ENCODE measurements at regions not wholly inside any gene's neighbourhood (a gene's known extent, or its start where the extent isn't known, plus 50 kb on each side); places are given as distances from the start of the nearest gene placed in this dataset.
"Not testable (repeated sequence)": the region's sequence is repeated elsewhere in the genome, so short reads cannot be mapped to it uniquely, and the experiment has no call there.

DNA sequence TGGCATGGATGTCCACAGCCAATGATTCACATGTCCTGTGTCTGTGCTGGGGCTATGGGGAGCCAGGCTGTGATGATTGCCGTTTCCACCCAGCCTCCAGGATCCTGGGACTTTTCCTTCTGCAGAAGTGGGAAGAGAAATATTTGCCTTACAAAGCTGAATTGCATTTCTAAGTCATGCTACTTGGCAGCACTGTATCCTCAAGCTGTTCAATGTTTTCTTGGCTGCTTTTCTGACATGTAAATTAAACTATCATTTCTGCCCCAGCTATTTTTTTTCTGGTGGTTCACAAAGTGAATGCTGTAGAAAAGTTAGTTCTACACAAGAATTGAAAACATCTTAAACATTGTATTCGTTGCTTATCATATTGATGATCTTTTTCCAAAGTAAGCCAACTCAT, 51.9 kb upstream of the TCERG1L start:
- Mint-ChIP-seq H3K9me3 (ENCODE audit: low read depth, unreplicated experiment) (peaks cover 8% of the 10 kb centered on the region), H3K27ac (ENCODE audit: unreplicated experiment) (no peak overlapping the region), H3K27me3 (ENCODE audit: unreplicated experiment) (no peaks in the 10 kb centered on the region), H3K4me1 (ENCODE audit: low read depth, unreplicated experiment) (no peaks in the 10 kb centered on the region), H3K4me3 (ENCODE audit: low read depth, unreplicated experiment) (no peak overlapping the region), H3K36me3 (ENCODE audit: insufficient read depth, unreplicated experiment) (no peaks in the 10 kb centered on the region)
- CTCF ChIA-PET = no interaction called here
- intact Hi-C loops (cut with micrococcal nuclease; ENCODE audit: unreplicated experiment) = no loop called here
- no peak for DNase-seq
- BruUV-seq (replicated peaks) = no TSS peak
- TF ChIP-seq, protein P1, sequence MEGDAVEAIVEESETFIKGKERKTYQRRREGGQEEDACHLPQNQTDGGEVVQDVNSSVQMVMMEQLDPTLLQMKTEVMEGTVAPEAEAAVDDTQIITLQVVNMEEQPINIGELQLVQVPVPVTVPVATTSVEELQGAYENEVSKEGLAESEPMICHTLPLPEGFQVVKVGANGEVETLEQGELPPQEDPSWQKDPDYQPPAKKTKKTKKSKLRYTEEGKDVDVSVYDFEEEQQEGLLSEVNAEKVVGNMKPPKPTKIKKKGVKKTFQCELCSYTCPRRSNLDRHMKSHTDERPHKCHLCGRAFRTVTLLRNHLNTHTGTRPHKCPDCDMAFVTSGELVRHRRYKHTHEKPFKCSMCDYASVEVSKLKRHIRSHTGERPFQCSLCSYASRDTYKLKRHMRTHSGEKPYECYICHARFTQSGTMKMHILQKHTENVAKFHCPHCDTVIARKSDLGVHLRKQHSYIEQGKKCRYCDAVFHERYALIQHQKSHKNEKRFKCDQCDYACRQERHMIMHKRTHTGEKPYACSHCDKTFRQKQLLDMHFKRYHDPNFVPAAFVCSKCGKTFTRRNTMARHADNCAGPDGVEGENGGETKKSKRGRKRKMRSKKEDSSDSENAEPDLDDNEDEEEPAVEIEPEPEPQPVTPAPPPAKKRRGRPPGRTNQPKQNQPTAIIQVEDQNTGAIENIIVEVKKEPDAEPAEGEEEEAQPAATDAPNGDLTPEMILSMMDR (IDR thresholded peaks at IDR 0.05; ENCODE audit: unreplicated experiment) = no peak

GRCh38 chr10:131371571-131371970, 60.0 kb upstream of the TCERG1L start:
- no TSS peak for BruUV-seq (replicated peaks)
- Mint-ChIP-seq H3K27me3 (ENCODE audit: unreplicated experiment) (no peaks in the 10 kb centered on the region), H3K4me3 (ENCODE audit: low read depth, unreplicated experiment) (no peak overlapping the region), H3K27ac (ENCODE audit: unreplicated experiment) (no peak overlapping the region), H3K36me3 (ENCODE audit: insufficient read depth, unreplicated experiment) (no peaks in the 10 kb centered on the region), H3K4me1 (ENCODE audit: low read depth, unreplicated experiment) (no peaks in the 10 kb centered on the region), H3K9me3 (ENCODE audit: low read depth, unreplicated experiment) (peaks cover 6% of the 10 kb centered on the region)
- CTCF ChIA-PET = no interaction called here
- TF ChIP-seq, protein P1 (IDR thresholded peaks at IDR 0.05; ENCODE audit: unreplicated experiment) = no peak
- intact Hi-C loops (cut with micrococcal nuclease; ENCODE audit: unreplicated experiment) = no loop called here
- no peak for DNase-seq

DNA sequence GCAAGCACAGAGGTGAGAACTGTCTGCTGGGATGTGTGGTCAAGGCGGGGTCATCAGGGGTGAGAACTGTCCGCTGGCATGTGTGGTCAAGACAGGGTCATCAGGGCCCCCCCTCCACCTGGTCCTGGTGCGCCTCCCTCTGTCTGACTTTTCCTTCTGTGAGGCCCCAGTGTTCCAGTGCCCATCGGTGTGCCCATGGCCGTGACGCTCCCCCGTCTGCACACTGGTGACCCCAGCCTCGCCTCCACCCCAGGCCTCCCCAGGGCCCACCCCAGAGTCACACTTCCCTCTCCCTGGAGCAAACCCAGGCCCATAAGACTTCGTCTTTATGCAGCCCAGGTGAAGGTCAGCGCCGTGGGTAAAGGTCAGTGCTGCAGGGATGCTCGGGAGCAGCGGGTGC, 70.1 kb upstream of the TCERG1L start:
- no peak for DNase-seq
- TF ChIP-seq, protein P1 (IDR thresholded peaks at IDR 0.05; ENCODE audit: unreplicated experiment) = no peak
- no TSS peak for BruUV-seq (replicated peaks)
- H3K4me3 Mint-ChIP-seq (ENCODE audit: low read depth, unreplicated experiment) = no peak overlapping the region
- H3K27ac Mint-ChIP-seq (ENCODE audit: unreplicated experiment) = no peak overlapping the region
- no peaks in the 10 kb centered on the region for H3K36me3 Mint-ChIP-seq (ENCODE audit: insufficient read depth, unreplicated experiment)
- peaks cover 14% of the 10 kb centered on the region for H3K27me3 Mint-ChIP-seq (ENCODE audit: unreplicated experiment)
- H3K4me1 Mint-ChIP-seq (ENCODE audit: low read depth, unreplicated experiment) = no peaks in the 10 kb centered on the region
- intact Hi-C loops (cut with micrococcal nuclease; ENCODE audit: unreplicated experiment) = no loop called here
- CTCF ChIA-PET = no interaction called here
- peaks cover 4% of the 10 kb centered on the region for H3K9me3 Mint-ChIP-seq (ENCODE audit: low read depth, unreplicated experiment)

DNA sequence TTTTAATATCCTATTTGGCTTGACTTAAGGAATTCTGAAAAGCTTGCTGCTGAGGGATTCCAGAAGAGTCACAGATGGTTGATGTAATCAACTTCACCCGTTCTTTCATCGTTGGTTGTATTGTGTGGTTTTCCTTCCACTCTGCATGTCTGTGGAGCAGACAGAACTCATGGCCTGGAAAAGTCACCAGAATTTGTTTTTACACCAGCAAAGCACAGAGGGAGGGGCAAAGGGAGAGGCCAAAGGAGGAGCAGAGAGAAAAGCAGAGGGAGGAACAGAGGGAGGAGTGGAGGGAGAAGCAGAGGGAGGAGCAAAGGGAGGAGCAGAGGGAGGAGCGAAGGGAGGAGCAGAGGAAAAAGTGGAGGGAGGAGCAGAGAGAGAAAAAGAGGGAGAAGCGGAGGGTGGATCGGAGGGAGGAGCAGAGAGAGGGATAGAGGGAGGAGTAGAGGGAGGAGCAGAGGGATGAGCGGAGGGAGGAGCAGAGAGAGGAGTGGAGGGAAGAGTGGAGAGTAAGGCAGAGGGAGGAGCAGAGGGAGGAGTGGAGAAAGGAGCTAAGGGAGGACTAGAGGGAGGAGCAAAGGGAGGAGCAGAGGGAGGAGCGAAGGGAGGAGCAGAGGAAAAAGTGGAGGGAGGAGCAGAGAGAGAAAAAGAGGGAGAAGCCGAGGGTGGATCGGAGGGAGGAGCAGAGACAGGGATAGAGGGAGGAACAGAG, 73.8 kb upstream of the TCERG1L start:
- BruUV-seq (replicated peaks); CTCF ChIA-PET; H3K27ac Mint-ChIP-seq (ENCODE audit: unreplicated experiment); H3K4me1 Mint-ChIP-seq (ENCODE audit: low read depth, unreplicated experiment); H3K9me3 Mint-ChIP-seq (ENCODE audit: low read depth, unreplicated experiment); intact Hi-C loops (cut with micrococcal nuclease; ENCODE audit: unreplicated experiment); H3K36me3 Mint-ChIP-seq (ENCODE audit: insufficient read depth, unreplicated experiment); H3K4me3 Mint-ChIP-seq (ENCODE audit: low read depth, unreplicated experiment); DNase-seq: not testable (repeated sequence)
- H3K27me3 Mint-ChIP-seq (ENCODE audit: unreplicated experiment) = peaks cover 14% of the 10 kb centered on the region

DNA sequence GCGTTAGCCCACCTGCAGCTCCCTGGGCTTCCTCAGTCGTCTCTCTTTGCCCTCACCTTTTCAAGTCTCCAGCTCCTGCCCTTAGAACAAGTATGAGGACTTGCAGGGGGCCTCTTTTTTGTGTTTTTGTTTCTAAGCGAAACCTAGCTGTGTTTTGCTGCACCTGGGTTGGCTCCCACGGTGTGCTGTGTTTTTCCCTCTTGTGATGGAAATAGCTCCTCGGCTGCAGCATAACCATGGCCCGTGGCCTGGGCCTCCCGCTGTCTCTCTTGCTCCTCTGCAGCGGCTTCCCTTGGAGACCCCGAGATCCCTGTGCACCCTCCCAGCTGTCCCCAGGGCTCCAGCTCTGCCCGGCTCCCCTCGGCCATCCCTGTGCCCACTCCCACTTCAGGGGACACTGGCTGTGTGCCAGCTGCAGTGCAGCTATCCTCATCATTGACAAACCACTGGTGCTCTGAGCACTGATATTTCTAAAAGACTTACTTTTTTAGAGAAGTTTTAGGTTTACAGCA, 75.6 kb upstream of the TCERG1L start:
- TF ChIP-seq, protein P1 (IDR thresholded peaks at IDR 0.05; ENCODE audit: unreplicated experiment) = no peak
- H3K4me1 Mint-ChIP-seq (ENCODE audit: low read depth, unreplicated experiment) = no peaks in the 10 kb centered on the region
- DNase-seq = no peak
- intact Hi-C loops (cut with micrococcal nuclease; ENCODE audit: unreplicated experiment) = no loop called here
- CTCF ChIA-PET = interaction anchor here (0.6 kb wide), 1 partner anchor 182 kb away, joined by 4 read pairs; no protein-coding TSS in a partner anchor
- BruUV-seq (replicated peaks) = no TSS peak
- peaks cover 14% of the 10 kb centered on the region for H3K27me3 Mint-ChIP-seq (ENCODE audit: unreplicated experiment)
- H3K27ac Mint-ChIP-seq (ENCODE audit: unreplicated experiment) = no peak overlapping the region
- H3K9me3 Mint-ChIP-seq (ENCODE audit: low read depth, unreplicated experiment) = no peaks in the 10 kb centered on the region
- no peaks in the 10 kb centered on the region for H3K36me3 Mint-ChIP-seq (ENCODE audit: insufficient read depth, unreplicated experiment)
- no peak overlapping the region for H3K4me3 Mint-ChIP-seq (ENCODE audit: low read depth, unreplicated experiment)

All from Calu3 (cell line).